GM06990 (cell line): ENCODE measurements at regions not wholly inside any gene's neighbourhood (a gene's known extent, or its start where the extent isn't known, plus 50 kb on each side); places are given as distances from the start of the nearest gene placed in this dataset.

ENCODE experiments used
- DNase-seq: peaks from one replicate; pipeline ENCODE4 v3.0.0-alpha.2; 2011; ENCODE audit not compliant: insufficient read length; ENCODE audit errors: extremely low read depth
- H3K27me3 ChIP-seq: replicated peaks from 2 replicates; pipeline ENCODE4 v1.6.0; 2011; ENCODE audit warnings: low read length; ENCODE audit not compliant: control insufficient read depth, insufficient read depth
- H3K36me3 ChIP-seq: 2 replicates; pipeline ENCODE4 v1.5.1; 2011; ENCODE audit warnings: low read length; ENCODE audit not compliant: control insufficient read depth, insufficient read depth
- H3K4me3 ChIP-seq: replicated peaks from 2 replicates; pipeline ENCODE4 v1.5.1; 2011; ENCODE audit warnings: low read depth, mild to moderate bottlenecking, control low read depth, low read length
- TF ChIP-seq, protein P1 (sequence below): IDR thresholded peaks from 2 replicates; pipeline ENCODE4 v1.5.1; 2011; ENCODE audit warnings: low read length, control low read depth, mild to moderate bottlenecking, inconsistent platforms; ENCODE audit not compliant: insufficient read depth, poor library complexity, severe bottlenecking

DNA sequence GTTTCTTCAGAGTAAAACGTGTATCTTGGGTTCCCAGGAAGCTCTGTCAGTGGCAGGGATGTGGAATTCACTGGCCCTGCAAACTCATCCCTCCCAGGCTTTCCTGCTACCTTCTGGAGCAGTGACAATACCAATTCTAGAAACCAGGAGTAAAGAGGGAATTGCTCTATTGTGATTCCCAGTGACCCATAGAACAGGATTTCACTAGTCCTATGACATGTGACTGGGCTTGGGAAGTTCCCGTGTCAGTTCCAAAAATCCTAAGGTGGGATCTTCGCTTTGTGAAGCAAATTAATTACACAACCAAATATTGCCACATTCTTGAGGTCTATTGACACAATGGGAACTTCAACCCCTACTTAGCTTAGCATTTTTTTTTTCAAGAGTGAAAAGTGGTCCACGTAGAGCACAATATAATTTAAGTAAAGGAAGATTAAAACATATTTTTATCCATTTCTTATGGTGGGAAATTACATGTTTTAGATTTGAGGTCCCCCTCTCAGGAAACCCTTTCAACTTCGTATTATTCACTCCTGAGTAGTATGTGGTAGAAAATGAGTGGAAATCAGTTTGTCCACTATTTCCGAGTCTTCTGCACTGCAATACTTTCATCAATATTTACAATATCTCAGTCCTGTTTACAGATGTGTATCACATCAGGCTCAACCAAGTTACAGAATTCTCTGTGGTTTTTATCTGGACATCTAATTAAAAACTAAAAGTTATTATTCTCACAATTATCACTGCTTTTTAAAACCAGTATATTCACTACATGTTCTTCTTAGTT, 88.9 kb upstream of the SOX5 start:
- TF ChIP-seq, protein P1, sequence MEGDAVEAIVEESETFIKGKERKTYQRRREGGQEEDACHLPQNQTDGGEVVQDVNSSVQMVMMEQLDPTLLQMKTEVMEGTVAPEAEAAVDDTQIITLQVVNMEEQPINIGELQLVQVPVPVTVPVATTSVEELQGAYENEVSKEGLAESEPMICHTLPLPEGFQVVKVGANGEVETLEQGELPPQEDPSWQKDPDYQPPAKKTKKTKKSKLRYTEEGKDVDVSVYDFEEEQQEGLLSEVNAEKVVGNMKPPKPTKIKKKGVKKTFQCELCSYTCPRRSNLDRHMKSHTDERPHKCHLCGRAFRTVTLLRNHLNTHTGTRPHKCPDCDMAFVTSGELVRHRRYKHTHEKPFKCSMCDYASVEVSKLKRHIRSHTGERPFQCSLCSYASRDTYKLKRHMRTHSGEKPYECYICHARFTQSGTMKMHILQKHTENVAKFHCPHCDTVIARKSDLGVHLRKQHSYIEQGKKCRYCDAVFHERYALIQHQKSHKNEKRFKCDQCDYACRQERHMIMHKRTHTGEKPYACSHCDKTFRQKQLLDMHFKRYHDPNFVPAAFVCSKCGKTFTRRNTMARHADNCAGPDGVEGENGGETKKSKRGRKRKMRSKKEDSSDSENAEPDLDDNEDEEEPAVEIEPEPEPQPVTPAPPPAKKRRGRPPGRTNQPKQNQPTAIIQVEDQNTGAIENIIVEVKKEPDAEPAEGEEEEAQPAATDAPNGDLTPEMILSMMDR: no peak
- H3K4me3 ChIP-seq: no peak overlapping the region
- H3K36me3 ChIP-seq: no peaks in the 10 kb centered on the region
- no peaks in the 10 kb centered on the region for H3K27me3 ChIP-seq
- DNase-seq: no peak

DNA sequence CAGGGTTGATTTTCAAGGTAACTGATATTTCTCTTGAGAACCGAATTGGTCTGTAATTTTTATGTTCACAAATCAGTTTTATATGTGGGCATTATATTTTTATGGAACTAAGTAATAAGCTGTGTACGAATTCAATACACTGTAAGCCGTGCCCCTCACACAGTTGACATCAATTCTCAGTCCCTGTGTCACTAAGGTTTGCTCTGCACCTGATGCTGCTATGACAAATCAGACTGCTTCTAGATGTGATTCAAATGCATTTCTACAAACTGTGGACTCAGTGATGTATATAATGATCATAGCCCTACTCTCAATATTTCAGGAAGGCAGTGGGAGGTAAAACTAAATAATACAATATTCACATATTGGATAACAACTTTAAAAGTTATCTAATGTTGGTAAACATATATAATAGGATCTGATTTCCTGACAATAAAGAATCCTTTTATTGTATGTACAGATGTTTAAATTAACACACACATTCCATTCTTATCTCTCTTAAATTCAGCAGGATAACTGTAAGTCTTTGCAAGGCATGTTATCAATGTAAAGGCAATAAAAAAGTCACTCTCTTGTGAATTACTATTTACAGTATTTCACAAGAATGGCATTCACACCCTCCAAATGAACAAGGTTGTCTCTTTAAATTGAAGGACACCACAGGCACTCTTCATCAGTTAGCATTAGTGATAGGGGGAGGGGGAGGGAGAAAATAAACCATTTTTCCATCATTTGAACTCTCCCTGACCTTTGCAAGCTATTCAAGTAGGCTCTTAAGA, 87.2 kb upstream of the SOX5 start:
- no peaks in the 10 kb centered on the region for H3K27me3 ChIP-seq
- no peak overlapping the region for H3K4me3 ChIP-seq
- TF ChIP-seq, protein P1: no peak

DNA sequence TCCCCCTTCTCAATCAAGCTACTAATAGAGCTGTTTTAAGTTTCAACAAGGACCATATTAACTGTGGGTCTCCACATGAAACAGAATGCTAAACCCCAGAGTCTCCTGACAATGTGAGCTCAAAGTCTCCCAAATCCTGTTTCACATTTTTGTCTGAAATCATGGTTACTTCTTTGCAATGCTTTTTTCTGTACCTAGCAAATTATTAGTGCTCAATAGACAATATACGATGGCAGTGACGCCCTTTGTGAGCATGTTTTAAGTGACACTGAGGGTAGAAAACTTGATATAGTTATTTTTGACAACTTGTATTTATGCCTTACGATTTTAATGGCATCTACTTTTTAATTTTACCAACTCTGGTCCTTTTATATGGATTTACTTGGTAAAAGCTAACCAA, 85.4 kb upstream of the SOX5 start:
- H3K4me3 ChIP-seq: no peak overlapping the region

More for the DNA sequence above, 87.2 kb upstream of the SOX5 start:
- DNase-seq: no peak
- no peaks in the 10 kb centered on the region for H3K36me3 ChIP-seq

DNA sequence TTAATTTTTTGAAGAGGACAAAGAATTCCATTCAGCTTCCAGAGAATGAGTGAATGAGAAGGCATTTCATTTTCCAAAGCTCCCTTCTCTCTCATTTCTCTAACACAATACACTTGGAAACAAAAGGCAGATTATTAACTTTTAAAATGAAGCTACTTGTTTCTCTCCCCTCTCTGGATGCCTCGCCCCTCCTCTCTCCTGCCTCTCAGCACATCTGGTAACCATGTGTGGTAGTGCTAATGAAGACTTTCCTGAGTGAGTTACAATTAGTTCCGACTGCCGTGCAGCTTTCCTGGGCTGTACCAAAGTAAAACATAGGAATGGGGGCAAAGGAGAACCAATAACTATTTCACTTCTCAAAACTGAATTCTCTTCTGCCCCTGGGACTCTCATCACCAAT, 84.7 kb upstream of the SOX5 start:
- TF ChIP-seq, protein P1: no peak
- Histone ChIP-seq H3K36me3 (no peaks in the 10 kb centered on the region), H3K27me3 (no peaks in the 10 kb centered on the region), H3K4me3 (no peak overlapping the region)
- no peak for DNase-seq

More for the DNA sequence above, 85.4 kb upstream of the SOX5 start:
- no peak for DNase-seq
- TF ChIP-seq, protein P1: no peak
- no peaks in the 10 kb centered on the region for H3K36me3 ChIP-seq
- H3K27me3 ChIP-seq: no peaks in the 10 kb centered on the region

DNA sequence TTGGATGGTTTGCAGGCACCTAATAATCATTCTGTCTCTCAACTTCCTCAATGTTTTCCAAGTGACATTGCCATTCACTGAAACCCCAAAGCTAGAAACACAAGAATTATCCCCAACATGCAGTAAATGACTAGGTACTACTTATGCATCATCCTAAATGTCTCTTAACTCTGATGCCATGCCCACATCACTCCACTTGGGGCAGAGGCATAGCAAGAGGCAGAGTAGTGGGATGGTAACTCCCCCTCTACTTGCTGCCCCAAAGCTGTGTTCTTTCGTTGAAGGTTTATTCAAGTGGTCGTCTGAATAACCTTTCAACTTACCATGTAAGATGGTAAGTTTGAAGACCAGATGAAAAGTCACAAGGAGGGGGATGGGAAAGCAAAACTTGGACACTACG, 77.9 kb upstream of the SOX5 start:
- Histone ChIP-seq H3K27me3 (no peaks in the 10 kb centered on the region), H3K36me3 (no peaks in the 10 kb centered on the region), H3K4me3 (no peak overlapping the region)
- no peak for DNase-seq
- TF ChIP-seq, protein P1: no peak
